ENCODE measurements at regions not wholly inside any gene's neighbourhood (a gene's known extent, or its start where the extent isn't known, plus 50 kb on each side); places are given as distances from the start of the nearest gene placed in this dataset.

- no peak for DNase-seq
Observed at GRCh38 chr3:194218646-194219453, 82.9 kb downstream of the HES1 start.

- DNase-seq: no peak
Observed at GRCh38 chr3:194219826-194220410, 84.0 kb downstream of the HES1 start.

GRCh38 chr3:194220901-194221326, 85.0 kb downstream of the HES1 start:
- DNase-seq: no peak

- DNase-seq: no peak
Observed at GRCh38 chr3:194221336-194221735, 85.4 kb downstream of the HES1 start.

DNA sequence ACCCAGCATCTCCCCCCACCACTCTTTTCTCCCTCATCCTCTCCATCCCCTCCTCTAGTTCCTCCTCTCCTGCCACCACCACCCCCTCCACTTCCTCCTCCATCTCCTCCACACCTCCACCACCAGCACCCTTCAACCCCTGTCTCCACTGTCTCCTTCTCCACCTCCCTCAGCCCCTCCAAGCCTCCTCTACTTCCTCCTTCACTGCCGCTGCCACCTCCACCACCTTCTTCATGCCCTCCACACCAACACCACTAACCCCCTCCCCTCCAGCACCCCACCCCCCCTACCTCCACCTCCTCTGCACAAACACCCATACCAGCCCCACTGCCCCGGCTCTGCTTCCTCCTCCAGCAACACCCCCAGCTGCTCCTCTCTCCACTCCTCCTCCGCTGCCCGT, 88.0 kb downstream of the HES1 start:
- no peak for DNase-seq

DNA sequence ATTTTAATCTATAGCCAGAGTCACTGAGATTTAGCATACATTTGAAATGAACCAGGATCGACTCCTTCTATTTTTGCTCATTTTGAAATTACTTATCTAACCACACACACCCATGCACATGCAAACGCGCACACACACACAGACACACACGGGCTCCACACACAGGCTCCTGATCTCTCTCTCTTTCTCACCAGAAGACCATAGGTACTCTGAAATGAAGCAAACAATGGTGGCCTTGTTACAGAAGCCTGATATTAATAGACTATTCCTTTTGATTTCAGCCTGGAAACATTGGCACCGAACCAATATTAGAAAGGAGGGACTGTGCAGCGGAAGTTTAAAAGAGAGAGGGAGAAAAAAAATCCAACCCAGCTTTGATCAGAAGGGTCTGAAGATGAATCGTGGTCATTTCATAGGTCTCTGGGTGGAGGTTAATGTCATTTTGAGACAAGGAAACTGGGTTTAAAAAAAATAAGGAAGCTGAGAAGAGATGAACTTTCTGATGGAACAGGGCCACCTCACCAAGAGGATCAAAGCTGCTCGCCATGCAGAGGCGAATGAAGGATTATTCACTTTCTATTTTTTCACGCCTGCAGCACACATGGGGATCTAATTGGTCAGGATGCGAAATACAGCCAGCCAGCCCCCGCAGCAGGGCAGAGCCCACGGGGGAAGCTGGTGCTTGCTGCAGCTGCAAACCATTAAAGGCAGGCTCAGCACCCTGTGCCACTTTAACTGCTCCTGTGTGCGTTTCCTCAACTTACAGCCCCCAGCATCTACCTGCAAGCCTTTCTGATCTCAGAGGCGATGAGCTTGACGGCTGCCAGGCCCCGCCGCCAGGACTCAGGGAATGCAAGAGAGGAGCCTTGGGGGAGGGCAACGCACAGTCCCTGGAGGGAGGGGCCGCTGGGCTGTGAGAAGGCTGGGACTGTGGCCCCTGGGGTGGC, 88.8 kb downstream of the HES1 start:
- DNase-seq: no peak

- DNase-seq: no peak
Observed at GRCh38 chr3:194225418-194225812, 89.5 kb downstream of the HES1 start.

- no peak for DNase-seq
Observed at GRCh38 chr3:194225988-194226663, 90.2 kb downstream of the HES1 start.

DNA sequence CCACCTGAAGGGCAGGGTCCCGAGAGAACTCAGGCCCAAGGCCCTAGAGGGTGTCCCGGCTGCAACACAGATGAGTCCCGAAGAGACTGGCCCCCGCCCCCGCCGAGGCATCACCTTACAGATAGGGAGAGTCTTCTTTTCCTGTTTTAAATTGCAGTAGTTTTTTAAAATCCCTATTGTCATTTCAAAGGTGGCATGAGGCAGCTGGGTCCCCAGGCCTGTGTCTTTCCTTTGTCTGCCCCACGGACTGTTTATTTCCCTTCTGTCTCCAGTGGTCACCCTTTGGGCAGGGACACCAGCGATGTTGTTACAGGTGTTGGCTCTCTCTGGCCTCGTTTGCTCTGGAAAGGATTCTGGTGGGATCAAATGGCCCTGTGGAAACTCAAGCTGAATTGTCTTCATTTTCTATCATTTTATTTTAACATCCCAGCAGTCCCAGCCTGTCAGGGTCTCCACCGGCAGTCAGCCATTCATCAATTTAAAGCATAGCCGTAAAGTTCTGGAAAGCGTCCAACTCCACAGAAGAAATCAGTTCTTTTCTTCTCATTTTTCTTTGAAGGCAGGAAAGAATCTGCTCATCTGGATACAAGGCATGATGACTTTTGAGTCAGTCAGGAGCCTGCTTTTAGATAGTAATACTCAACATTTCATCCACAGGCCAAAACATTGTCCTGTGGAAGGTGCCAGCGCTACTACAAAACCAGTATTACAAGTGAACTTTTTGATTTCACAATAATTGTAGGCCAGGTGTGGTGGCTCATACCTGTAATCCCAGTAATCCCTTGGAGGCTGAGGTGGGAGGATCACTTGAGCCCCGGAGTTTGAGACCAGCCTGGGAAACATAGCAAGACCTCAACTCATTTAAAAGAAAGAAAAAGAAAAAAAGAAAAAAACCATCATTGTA, 96.2 kb downstream of the HES1 start:
- no peak for DNase-seq

- no peak for DNase-seq
Observed at GRCh38 chr3:194233150-194233549, 97.2 kb downstream of the HES1 start.

DNA sequence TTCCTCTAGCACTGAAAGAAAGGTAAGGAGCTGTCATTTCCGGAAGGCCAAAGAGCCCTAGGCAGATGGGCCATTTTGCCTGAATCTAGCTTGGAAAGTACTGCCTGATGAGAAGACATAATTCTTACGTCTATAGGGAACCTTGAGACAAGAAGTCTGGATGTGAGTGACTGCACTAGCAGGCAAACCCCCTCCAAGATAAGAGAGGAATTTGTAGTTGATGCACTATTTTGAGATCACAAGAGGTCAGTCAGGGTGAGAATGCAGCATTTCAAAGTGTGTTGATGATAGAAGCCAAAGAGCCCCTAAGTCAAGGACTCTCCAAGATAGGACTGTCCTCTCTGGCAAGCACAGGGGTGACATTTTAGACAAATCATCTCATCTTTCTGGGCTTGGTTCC, 99.2 kb downstream of the HES1 start:
- no peak for DNase-seq

GRCh38 chr3:194237110-194237509, 101.2 kb downstream of the HES1 start:
- DNase-seq: no peak

DNA sequence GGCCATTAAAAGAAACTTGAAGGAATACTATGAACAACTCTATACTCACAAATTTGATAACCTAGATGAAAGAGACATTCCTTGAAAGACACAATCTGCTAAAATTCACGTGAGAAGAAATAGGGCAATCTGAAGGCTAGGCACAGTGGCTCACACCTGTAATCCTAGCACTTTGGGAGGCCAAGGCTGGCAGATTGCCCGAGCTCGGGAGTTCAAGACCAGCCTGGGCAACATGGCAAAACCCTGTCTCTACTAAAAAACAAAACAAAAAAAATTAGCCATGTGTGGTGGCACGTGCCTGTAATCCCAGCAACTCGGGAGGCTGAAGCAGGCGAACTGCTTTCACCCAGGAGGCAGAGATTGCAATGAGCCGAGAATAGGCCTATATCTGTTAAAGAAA, 104.8 kb downstream of the HES1 start:
- no peak for DNase-seq

- DNase-seq: no peak
Observed at GRCh38 chr3:194243172-194243837, 107.4 kb downstream of the HES1 start.

- no peak for DNase-seq
Observed at GRCh38 chr3:194244167-194244566, 107.0 kb downstream of the CPN2 start.

DNA sequence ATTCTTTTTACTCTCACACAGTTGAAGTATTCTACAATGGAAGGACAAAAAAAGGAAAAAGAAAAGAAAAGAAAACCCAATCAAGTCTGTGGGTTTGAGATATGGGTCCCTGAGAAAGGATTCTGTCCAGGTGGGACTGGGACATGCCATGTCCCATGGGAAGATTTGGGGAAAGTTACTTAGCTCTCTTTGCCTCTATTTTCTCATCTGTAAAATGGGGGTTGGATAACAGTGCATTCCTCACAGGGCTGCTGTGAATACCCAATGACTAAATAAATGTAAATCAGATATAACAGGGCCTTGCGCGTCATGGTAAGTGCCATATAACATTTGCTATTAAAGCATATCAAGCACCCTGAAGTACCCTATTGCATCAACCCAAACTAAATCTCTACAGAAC, 105.7 kb downstream of the CPN2 start:
- DNase-seq: no peak

- DNase-seq: no peak
Observed at GRCh38 chr3:194245975-194246561, 105.1 kb downstream of the CPN2 start.

DNA sequence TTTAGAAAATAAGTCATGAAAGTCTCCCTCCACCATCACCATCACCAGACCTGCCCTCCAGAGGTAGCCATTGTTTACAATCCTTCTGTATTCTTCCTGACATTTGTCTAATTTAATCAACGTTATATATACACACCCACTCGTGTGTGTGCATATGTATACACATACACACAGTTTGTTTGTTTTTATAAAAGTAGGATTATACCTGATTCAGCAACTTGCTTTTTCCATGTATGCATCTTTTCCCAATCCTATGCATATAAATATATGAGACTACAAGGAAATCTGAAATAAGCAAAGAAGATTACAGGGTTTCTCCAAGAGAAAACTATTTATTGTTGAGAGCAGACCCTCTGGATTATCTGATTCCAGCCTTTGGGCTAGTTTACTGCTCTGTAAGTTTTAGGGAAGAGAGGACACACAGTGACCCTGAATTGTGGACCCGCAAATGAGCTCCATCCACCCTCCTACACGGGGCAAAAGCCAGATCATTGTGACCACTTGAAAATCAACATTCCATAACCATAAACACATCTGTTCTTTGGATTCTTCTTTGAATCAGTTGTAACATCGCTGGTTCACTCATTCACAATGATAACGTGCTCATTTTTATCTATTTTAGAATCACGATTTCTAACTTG, 104.3 kb downstream of the CPN2 start:
- DNase-seq: no peak

DNA sequence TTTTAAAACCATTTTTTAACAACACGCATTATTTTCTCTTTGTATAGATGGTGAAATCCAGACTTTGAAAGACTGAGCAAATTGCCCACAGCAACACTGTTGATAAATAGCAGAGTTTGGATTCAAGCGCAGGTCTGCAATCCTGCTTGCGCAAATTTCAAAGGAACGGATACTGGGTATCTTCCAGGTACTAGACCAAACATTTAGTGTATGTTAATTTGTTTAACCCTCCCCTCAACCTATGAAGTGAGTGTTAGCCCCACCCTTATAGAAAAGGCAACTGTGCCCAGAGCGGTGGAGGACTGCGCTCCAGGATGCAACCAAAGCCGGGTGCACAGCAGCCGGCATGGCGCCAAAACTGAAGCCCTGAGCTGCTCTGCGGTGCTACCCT, 103.8 kb downstream of the CPN2 start:
- no peak for DNase-seq

GRCh38 chr3:194249323-194250097, 101.6 kb downstream of the CPN2 start:
- DNase-seq: no peak

Data from activated T-cell treated with anti-CD3 and anti-CD28 coated beads, Interleukin-2, amount 50 U/mL, for 1 hour (primary cell).